OCI-LY1 (cell line): ENCODE measurements at regions not wholly inside any gene's neighbourhood (a gene's known extent, or its start where the extent isn't known, plus 50 kb on each side); places are given as distances from the start of the nearest gene placed in this dataset.

Experiments
- H2AFZ ChIP-seq: fragments of 200-600 bp; sonication (generic), shearing (Covaris generic); 2 replicates; pipeline ENCODE4 v1.6.0; 2014; ENCODE audit warnings: antibody characterized with exemption, mild to moderate bottlenecking, low read length
- H3F3A ChIP-seq: fragments of 200-600 bp; sonication (generic), shearing (Covaris generic); 2 replicates; pipeline ENCODE4 v1.6.0; 2014; ENCODE audit warnings: mild to moderate bottlenecking, antibody characterized with exemption, low read length, moderate library complexity; ENCODE audit not compliant: insufficient read depth
- H3K27ac ChIP-seq: fragments of 200-600 bp; sonication (generic); 2 replicates; pipeline ENCODE4 v1.5.1; 2014; ENCODE audit warnings: low read length, mixed run types, mild to moderate bottlenecking, low read depth; ENCODE audit not compliant: poor library complexity, severe bottlenecking
- H3K27me3 ChIP-seq: fragments of 200-600 bp; sonication (generic); 2 replicates; pipeline ENCODE4 v1.6.0; 2014; ENCODE audit warnings: antibody characterized with exemption, mild to moderate bottlenecking, low read length, moderate library complexity; ENCODE audit not compliant: insufficient read depth
- H3K36me3 ChIP-seq: fragments of 200-600 bp; sonication (generic); 2 replicates; pipeline ENCODE4 v1.6.1; 2014; ENCODE audit warnings: mild to moderate bottlenecking, antibody characterized with exemption, low read length, moderate library complexity, mixed read lengths; ENCODE audit not compliant: insufficient read depth
- H3K4me1 ChIP-seq: fragments of 200-600 bp; sonication (generic); 2 replicates; pipeline ENCODE4 v1.5.1; 2014; ENCODE audit warnings: mild to moderate bottlenecking, low read length, moderate library complexity; ENCODE audit not compliant: insufficient read depth, severe bottlenecking
- H3K4me2 ChIP-seq: fragments of 200-600 bp; sonication (generic), shearing (Covaris generic); 2 replicates; pipeline ENCODE4 v1.6.1; 2014; ENCODE audit warnings: low read length
- H3K4me3 ChIP-seq: fragments of 200-600 bp; sonication (generic); 2 replicates; pipeline ENCODE4 v1.5.1; 2014; ENCODE audit warnings: low read length, low read depth, mild to moderate bottlenecking, mixed read lengths; ENCODE audit not compliant: poor library complexity, severe bottlenecking
- H3K79me2 ChIP-seq: fragments of 200-600 bp; shearing (Covaris generic); 2 replicates; pipeline ENCODE4 v1.6.1; 2016; ENCODE audit warnings: mixed run types, low read length, mixed read lengths; ENCODE audit not compliant: insufficient read depth
- H3K9ac ChIP-seq: fragments of 200-600 bp; sonication (generic), shearing (Covaris generic); 2 replicates; pipeline ENCODE4 v1.6.1; 2014; ENCODE audit warnings: mild to moderate bottlenecking, low read length, mixed read lengths
- H3K9me2 ChIP-seq: fragments of 200-600 bp; sonication (generic), shearing (Covaris generic); 2 replicates; pipeline ENCODE4 v1.6.1; 2014; ENCODE audit warnings: low read depth, mild to moderate bottlenecking, low read length, mixed read lengths
- H3K9me3 ChIP-seq: fragments of 200-600 bp; shearing (Covaris generic); 2 replicates; pipeline ENCODE4 v1.6.1; 2014; ENCODE audit warnings: low read length, mixed read lengths
- H4K20me1 ChIP-seq: fragments of 200-600 bp; sonication (generic), shearing (Covaris generic); 2 replicates; pipeline ENCODE4 v1.6.0; 2016; ENCODE audit warnings: mild to moderate bottlenecking, low read length; ENCODE audit not compliant: insufficient read depth
- CTCF ChIP-seq: fragments of 200-600 bp; sonication (generic), shearing (Covaris generic); IDR thresholded peaks from 2 replicates; pipeline ENCODE4 v1.5.1; 2017; ENCODE audit warnings: mild to moderate bottlenecking, antibody characterized with exemption, low read length, moderate library complexity, mixed read lengths
- EZH2 ChIP-seq: fragments of 200-600 bp; sonication (generic), shearing (Covaris generic); IDR thresholded peaks from 2 replicates; pipeline ENCODE4 v1.8.0; 2017; ENCODE audit warnings: borderline replicate concordance, mixed run types, mild to moderate bottlenecking, antibody characterized with exemption, low read length, moderate library complexity, mixed read lengths

- Histone ChIP-seq H4K20me1 (no peaks in the 10 kb centered on the region), H3K36me3 (no peaks in the 10 kb centered on the region), H3K9me2 (no peaks in the 10 kb centered on the region), H3K9ac (no peak overlapping the region), H3K79me2 (no peaks in the 10 kb centered on the region), H3K4me3 (no peak overlapping the region), H3K4me1 (no peaks in the 10 kb centered on the region), H3K27ac (no peak overlapping the region), H3F3A (no peaks in the 10 kb centered on the region), H3K4me2 (no peak overlapping the region), H3K27me3 (no peaks in the 10 kb centered on the region), H3K9me3 (no peaks in the 10 kb centered on the region), H2AFZ (no peak overlapping the region)
- no peak for TF ChIP-seq EZH2
- TF ChIP-seq CTCF: no peak
These were observed 1007.7 kb upstream of the KLHL29 start for GRCh38 chr2:22377268-22377667.

GRCh38 chr2:22382479-22383169 lies 1002.4 kb upstream of the KLHL29 start:
- no peak overlapping the region for H3K9ac ChIP-seq
- H3K4me3 ChIP-seq: no peak overlapping the region
- H3K9me2 ChIP-seq: no peaks in the 10 kb centered on the region
- H3K4me2 ChIP-seq: no peak overlapping the region
- no peaks in the 10 kb centered on the region for H4K20me1 ChIP-seq
- H3K4me1 ChIP-seq: no peaks in the 10 kb centered on the region
- no peak overlapping the region for H2AFZ ChIP-seq
- H3F3A ChIP-seq: no peaks in the 10 kb centered on the region
- H3K79me2 ChIP-seq: no peaks in the 10 kb centered on the region
- no peak overlapping the region for H3K27ac ChIP-seq
- no peak for TF ChIP-seq CTCF
- no peak for TF ChIP-seq EZH2
- H3K9me3 ChIP-seq: no peaks in the 10 kb centered on the region
- no peaks in the 10 kb centered on the region for H3K36me3 ChIP-seq
- no peaks in the 10 kb centered on the region for H3K27me3 ChIP-seq

GRCh38 chr2:22397847-22398246 lies 987.1 kb upstream of the KLHL29 start:
- no peaks in the 10 kb centered on the region for H3K4me1 ChIP-seq
- H3K27me3 ChIP-seq: no peaks in the 10 kb centered on the region
- H3K4me3 ChIP-seq: no peak overlapping the region
- H3K27ac ChIP-seq: no peak overlapping the region
- H3K4me2 ChIP-seq: no peak overlapping the region
- no peaks in the 10 kb centered on the region for H3F3A ChIP-seq
- no peaks in the 10 kb centered on the region for H3K79me2 ChIP-seq
- H3K9me3 ChIP-seq: no peaks in the 10 kb centered on the region
- no peaks in the 10 kb centered on the region for H3K9me2 ChIP-seq
- no peak overlapping the region for H3K9ac ChIP-seq
- H4K20me1 ChIP-seq: no peaks in the 10 kb centered on the region
- H3K36me3 ChIP-seq: no peaks in the 10 kb centered on the region
- H2AFZ ChIP-seq: no peak overlapping the region
- no peak for TF ChIP-seq EZH2
- TF ChIP-seq CTCF: no peak
